ENCODE measurements at regions not wholly inside any gene's neighbourhood (a gene's known extent, or its start where the extent isn't known, plus 50 kb on each side); places are given as distances from the start of the nearest gene placed in this dataset.

- intact Hi-C loops (cut with micrococcal nuclease; ENCODE audit: unreplicated experiment): no loop called here
- Histone ChIP-seq H2AFZ (ENCODE audit: control insufficient read depth, low read depth, low read length) (no peak overlapping the region), H3K27ac (ENCODE audit: control insufficient read depth, insufficient read depth) (no peak overlapping the region), H3K4me1 (ENCODE audit: control insufficient read depth, insufficient read depth, low read length) (no peaks in the 10 kb centered on the region), H3K4me2 (ENCODE audit: control insufficient read depth, insufficient read depth) (no peak overlapping the region), H3K27me3 (replicated peaks in 1 of 2; ENCODE audit: control insufficient read depth in 2 of 2, insufficient read depth in 2 of 2, low read length in 1 of 2) (no peaks in the 10 kb centered on the region), H3K9me3 (replicated peaks; ENCODE audit: control insufficient read depth, insufficient read depth, low read length) (no peaks in the 10 kb centered on the region), H4K20me1 (ENCODE audit: control insufficient read depth, insufficient read depth) (no peaks in the 10 kb centered on the region), H3K9ac (ENCODE audit: control insufficient read depth, insufficient read depth, low read length) (no peak overlapping the region), H3K4me3 (no peak overlapping the region), H3K36me3 (ENCODE audit: control insufficient read depth in 2 of 2, insufficient read depth in 2 of 2, low read length in 1 of 2) (no peaks in the 10 kb centered on the region), H3K79me2 (ENCODE audit: control insufficient read depth, insufficient read depth, low read length) (no peaks in the 10 kb centered on the region)
- CTCF ChIA-PET: no interaction called here
- ATAC-seq (no peak), DNase-seq (ENCODE audit: low read depth, low spot score) (no peak), FAIRE-seq (no peak)
- SMC1A ChIA-PET (ENCODE audit: uncharacterized antibody, unreplicated experiment): no interaction called here
- POLR2A ChIA-PET: no interaction called here
- RAD21 ChIA-PET (ENCODE audit: unreplicated experiment): no interaction called here
- in situ Hi-C loops (cut with MboI): no loop called here
- 22% methylated on average over 3 of the region's 3 CpGs for WGBS (ENCODE audit: insufficient coverage, insufficient replicate concordance, low lambda C conversion rate, missing lambda C conversion rate)
- BruUV-seq (replicated peaks): no TSS peak
- TF ChIP-seq, protein P1, sequence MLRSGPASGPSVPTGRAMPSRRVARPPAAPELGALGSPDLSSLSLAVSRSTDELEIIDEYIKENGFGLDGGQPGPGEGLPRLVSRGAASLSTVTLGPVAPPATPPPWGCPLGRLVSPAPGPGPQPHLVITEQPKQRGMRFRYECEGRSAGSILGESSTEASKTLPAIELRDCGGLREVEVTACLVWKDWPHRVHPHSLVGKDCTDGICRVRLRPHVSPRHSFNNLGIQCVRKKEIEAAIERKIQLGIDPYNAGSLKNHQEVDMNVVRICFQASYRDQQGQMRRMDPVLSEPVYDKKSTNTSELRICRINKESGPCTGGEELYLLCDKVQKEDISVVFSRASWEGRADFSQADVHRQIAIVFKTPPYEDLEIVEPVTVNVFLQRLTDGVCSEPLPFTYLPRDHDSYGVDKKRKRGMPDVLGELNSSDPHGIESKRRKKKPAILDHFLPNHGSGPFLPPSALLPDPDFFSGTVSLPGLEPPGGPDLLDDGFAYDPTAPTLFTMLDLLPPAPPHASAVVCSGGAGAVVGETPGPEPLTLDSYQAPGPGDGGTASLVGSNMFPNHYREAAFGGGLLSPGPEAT (IDR thresholded peaks at IDR 0.05; ENCODE audit: low read depth): no peak
- TF ChIP-seq USF2 (IDR thresholded peaks at IDR 0.05; ENCODE audit: borderline replicate concordance, low read depth, low read length): no peak
- TF ChIP-seq ZNF384 (IDR thresholded peaks at IDR 0.05; ENCODE audit: borderline replicate concordance, low read depth, low read length): no peak
- TF ChIP-seq KAT2A (conservative IDR thresholded peaks at IDR 0.05; ENCODE audit: control insufficient read depth, low read depth, low read length): no peak
- TF ChIP-seq ZZZ3 (IDR thresholded peaks at IDR 0.05; ENCODE audit: control insufficient read depth, insufficient read length, low read depth): no peak
- no peak for TF ChIP-seq ZNF622 (IDR thresholded peaks at IDR 0.05)
- TF ChIP-seq EP300 (IDR thresholded peaks at IDR 0.05; ENCODE audit: borderline replicate concordance in 1 of 2, control insufficient read depth in 1 of 2, low read depth in 2 of 2, low read length in 2 of 2): no peak
- TF ChIP-seq MYC (IDR thresholded peaks at IDR 0.05; ENCODE audit: insufficient read depth, insufficient read length, insufficient replicate concordance, low read length, severe bottlenecking): no peak
- TF ChIP-seq, protein P2, sequence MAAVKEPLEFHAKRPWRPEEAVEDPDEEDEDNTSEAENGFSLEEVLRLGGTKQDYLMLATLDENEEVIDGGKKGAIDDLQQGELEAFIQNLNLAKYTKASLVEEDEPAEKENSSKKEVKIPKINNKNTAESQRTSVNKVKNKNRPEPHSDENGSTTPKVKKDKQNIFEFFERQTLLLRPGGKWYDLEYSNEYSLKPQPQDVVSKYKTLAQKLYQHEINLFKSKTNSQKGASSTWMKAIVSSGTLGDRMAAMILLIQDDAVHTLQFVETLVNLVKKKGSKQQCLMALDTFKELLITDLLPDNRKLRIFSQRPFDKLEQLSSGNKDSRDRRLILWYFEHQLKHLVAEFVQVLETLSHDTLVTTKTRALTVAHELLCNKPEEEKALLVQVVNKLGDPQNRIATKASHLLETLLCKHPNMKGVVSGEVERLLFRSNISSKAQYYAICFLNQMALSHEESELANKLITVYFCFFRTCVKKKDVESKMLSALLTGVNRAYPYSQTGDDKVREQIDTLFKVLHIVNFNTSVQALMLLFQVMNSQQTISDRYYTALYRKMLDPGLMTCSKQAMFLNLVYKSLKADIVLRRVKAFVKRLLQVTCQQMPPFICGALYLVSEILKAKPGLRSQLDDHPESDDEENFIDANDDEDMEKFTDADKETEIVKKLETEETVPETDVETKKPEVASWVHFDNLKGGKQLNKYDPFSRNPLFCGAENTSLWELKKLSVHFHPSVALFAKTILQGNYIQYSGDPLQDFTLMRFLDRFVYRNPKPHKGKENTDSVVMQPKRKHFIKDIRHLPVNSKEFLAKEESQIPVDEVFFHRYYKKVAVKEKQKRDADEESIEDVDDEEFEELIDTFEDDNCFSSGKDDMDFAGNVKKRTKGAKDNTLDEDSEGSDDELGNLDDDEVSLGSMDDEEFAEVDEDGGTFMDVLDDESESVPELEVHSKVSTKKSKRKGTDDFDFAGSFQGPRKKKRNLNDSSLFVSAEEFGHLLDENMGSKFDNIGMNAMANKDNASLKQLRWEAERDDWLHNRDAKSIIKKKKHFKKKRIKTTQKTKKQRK (IDR thresholded peaks at IDR 0.05; ENCODE audit: low read depth, low read length): no peak
- TF ChIP-seq, protein P3, sequence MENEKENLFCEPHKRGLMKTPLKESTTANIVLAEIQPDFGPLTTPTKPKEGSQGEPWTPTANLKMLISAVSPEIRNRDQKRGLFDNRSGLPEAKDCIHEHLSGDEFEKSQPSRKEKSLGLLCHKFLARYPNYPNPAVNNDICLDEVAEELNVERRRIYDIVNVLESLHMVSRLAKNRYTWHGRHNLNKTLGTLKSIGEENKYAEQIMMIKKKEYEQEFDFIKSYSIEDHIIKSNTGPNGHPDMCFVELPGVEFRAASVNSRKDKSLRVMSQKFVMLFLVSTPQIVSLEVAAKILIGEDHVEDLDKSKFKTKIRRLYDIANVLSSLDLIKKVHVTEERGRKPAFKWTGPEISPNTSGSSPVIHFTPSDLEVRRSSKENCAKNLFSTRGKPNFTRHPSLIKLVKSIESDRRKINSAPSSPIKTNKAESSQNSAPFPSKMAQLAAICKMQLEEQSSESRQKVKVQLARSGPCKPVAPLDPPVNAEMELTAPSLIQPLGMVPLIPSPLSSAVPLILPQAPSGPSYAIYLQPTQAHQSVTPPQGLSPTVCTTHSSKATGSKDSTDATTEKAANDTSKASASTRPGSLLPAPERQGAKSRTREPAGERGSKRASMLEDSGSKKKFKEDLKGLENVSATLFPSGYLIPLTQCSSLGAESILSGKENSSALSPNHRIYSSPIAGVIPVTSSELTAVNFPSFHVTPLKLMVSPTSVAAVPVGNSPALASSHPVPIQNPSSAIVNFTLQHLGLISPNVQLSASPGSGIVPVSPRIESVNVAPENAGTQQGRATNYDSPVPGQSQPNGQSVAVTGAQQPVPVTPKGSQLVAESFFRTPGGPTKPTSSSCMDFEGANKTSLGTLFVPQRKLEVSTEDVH (IDR thresholded peaks at IDR 0.05; ENCODE audit: low read depth, partially characterized antibody): no peak
- TF ChIP-seq BACH1 (IDR thresholded peaks at IDR 0.05; ENCODE audit: borderline replicate concordance): no peak
- TF ChIP-seq CHD4 (IDR thresholded peaks at IDR 0.05): no peak
- no peak for TF ChIP-seq GABPA (IDR thresholded peaks at IDR 0.05; ENCODE audit: low read depth)
- no peak for TF ChIP-seq HDAC6 (IDR thresholded peaks at IDR 0.05; ENCODE audit: unreplicated experiment)
- TF ChIP-seq ZSCAN29 (IDR thresholded peaks at IDR 0.05): no peak
- no peak for TF ChIP-seq CEBPB (IDR thresholded peaks at IDR 0.05; ENCODE audit: borderline replicate concordance in 1 of 2, low read depth in 2 of 2, low read length in 2 of 2)
- TF ChIP-seq SUZ12 (IDR thresholded peaks at IDR 0.05; ENCODE audit: unreplicated experiment): no peak
Observed at GRCh38 chr3:76051145-76051544, 265.8 kb upstream of the ZNF717 start.
